ENCODE measurements at regions not wholly inside any gene's neighbourhood (a gene's known extent, or its start where the extent isn't known, plus 50 kb on each side); places are given as distances from the start of the nearest gene placed in this dataset.

DNA sequence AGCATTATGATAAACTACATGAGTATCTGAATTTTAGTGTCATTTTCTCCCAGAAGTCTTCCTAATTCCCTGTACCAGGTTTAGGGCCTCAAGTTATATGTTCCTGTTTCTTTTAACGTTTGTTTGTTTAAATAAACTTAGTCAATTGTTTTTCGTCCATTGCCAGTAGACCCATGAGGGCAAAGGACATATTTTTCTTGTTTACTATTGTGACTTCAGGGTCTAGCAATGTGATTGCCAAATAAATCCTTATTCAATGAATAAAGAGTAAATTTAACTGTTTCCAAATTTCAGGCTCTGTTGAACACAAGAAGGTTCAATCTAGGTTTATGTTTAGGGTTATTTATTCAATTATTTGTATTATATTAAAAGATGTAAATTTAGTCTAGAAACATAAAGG lies 391.6 kb upstream of the MGAT4C start:
- TF ChIP-seq EZH2 (IDR thresholded peaks at IDR 0.05; ENCODE audit: insufficient read depth, poor library complexity, severe bottlenecking) (no peak), EZH2phosphoT487 (IDR thresholded peaks at IDR 0.05; ENCODE audit: insufficient read depth, low read depth) (no peak)
